ENCODE measurements at regions not wholly inside any gene's neighbourhood (a gene's known extent, or its start where the extent isn't known, plus 50 kb on each side); places are given as distances from the start of the nearest gene placed in this dataset.

GRCh38 chr4:171049380-171049779, 763.8 kb upstream of the GALNTL6 start:
- no peak overlapping the region for H3K27ac ChIP-seq
- no peak for TF ChIP-seq CTCF (conservative IDR thresholded peaks at IDR 0.05)

- no peak for TF ChIP-seq CTCF (conservative IDR thresholded peaks at IDR 0.05)
- H3K27ac ChIP-seq, result no peak overlapping the region
Observed at GRCh38 chr4:171042989-171043524, 770.1 kb upstream of the GALNTL6 start.

GRCh38 chr4:171035909-171036308, 777.3 kb upstream of the GALNTL6 start:
- no peak overlapping the region for H3K27ac ChIP-seq
- no peak for TF ChIP-seq CTCF (conservative IDR thresholded peaks at IDR 0.05)

- TF ChIP-seq CTCF (conservative IDR thresholded peaks at IDR 0.05), result no peak
- no peak overlapping the region for H3K27ac ChIP-seq
Observed at GRCh38 chr4:171031338-171031737, 781.9 kb upstream of the GALNTL6 start.

GRCh38 chr4:171025776-171026175, 787.4 kb upstream of the GALNTL6 start:
- H3K27ac ChIP-seq, result no peak overlapping the region
- TF ChIP-seq CTCF (conservative IDR thresholded peaks at IDR 0.05), result no peak

GRCh38 chr4:171025343-171025742, 787.9 kb upstream of the GALNTL6 start:
- no peak overlapping the region for H3K27ac ChIP-seq
- no peak for TF ChIP-seq CTCF (conservative IDR thresholded peaks at IDR 0.05)

- no peak for TF ChIP-seq CTCF (conservative IDR thresholded peaks at IDR 0.05)
- no peak overlapping the region for H3K27ac ChIP-seq
Observed at GRCh38 chr4:171024720-171025303, 788.4 kb upstream of the GALNTL6 start.
